ENCODE measurements at regions not wholly inside any gene's neighbourhood (a gene's known extent, or its start where the extent isn't known, plus 50 kb on each side); places are given as distances from the start of the nearest gene placed in this dataset.

DNA sequence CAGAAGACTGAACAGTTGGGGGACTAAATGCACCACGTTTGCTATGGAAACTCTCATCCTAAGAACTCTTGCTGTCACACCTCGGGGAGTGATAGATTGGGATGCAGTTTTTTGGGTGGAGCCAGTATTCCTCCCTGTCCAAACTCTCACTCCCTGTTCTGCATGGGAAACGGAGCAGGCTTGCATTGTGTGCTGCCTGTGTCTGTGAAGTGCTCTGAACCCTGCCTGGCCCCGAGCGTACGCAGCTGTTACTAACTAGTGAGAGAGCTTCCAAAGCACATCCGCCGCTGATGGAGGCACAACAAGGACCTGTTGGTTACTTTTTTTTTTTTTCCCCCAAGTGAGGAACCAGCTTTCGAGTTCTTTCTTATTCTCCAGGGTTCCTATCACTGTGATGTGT is 195.5 kb downstream of the ANAPC1 start:
- no peaks in the 10 kb centered on the region for H3K79me2 ChIP-seq (ENCODE audit: control insufficient read depth, insufficient read depth, low read length)
- no peak overlapping the region for H2AFZ ChIP-seq (ENCODE audit: insufficient read depth, low read depth, low read length, poor library complexity, severe bottlenecking)
- Mint-ChIP-seq H3K4me3 (no peak overlapping the region), H3K4me1 (no peaks in the 10 kb centered on the region), H3K27ac (no peak overlapping the region), H3K27me3 (no peaks in the 10 kb centered on the region), H3K9me3 (ENCODE audit: insufficient read depth) (no peaks in the 10 kb centered on the region)
- H3K27ac ChIP-seq (ENCODE audit: low read length in 2 of 2): no peak overlapping the region
- no peak overlapping the region for H3K4me2 ChIP-seq (replicated peaks; ENCODE audit: low read depth, low read length, poor library complexity, severe bottlenecking)
- H3K27me3 ChIP-seq (replicated peaks in 1 of 4; ENCODE audit: control extremely low read depth in 1 of 4, control insufficient read depth in 3 of 4, insufficient read depth in 4 of 4, low read length in 3 of 4): no peaks in the 10 kb centered on the region
- H3K4me1 ChIP-seq (ENCODE audit: control insufficient read depth in 2 of 2, insufficient read depth in 2 of 2, low read length in 2 of 2): no peaks in the 10 kb centered on the region
- no peaks in the 10 kb centered on the region for H3K9me3 ChIP-seq (ENCODE audit: control extremely low read depth in 1 of 3, control insufficient read depth in 2 of 3, insufficient read depth in 1 of 3, low read length in 2 of 3)
- ChIA-PET POLR2A (no interaction called here), CTCF (no interaction called here)
- TF ChIP-seq, protein P1, sequence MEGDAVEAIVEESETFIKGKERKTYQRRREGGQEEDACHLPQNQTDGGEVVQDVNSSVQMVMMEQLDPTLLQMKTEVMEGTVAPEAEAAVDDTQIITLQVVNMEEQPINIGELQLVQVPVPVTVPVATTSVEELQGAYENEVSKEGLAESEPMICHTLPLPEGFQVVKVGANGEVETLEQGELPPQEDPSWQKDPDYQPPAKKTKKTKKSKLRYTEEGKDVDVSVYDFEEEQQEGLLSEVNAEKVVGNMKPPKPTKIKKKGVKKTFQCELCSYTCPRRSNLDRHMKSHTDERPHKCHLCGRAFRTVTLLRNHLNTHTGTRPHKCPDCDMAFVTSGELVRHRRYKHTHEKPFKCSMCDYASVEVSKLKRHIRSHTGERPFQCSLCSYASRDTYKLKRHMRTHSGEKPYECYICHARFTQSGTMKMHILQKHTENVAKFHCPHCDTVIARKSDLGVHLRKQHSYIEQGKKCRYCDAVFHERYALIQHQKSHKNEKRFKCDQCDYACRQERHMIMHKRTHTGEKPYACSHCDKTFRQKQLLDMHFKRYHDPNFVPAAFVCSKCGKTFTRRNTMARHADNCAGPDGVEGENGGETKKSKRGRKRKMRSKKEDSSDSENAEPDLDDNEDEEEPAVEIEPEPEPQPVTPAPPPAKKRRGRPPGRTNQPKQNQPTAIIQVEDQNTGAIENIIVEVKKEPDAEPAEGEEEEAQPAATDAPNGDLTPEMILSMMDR (IDR thresholded peaks at IDR 0.05): no peak
- TF ChIP-seq EZH2 (IDR thresholded peaks at IDR 0.05; ENCODE audit: borderline replicate concordance, insufficient read depth, low read depth, low read length, poor library complexity, severe bottlenecking): no peak
- no peaks in the 10 kb centered on the region for H4K20me1 ChIP-seq (ENCODE audit: control insufficient read depth, insufficient read depth, low read length, poor library complexity, severe bottlenecking)
- no peak overlapping the region for H3K9ac ChIP-seq (ENCODE audit: low read length)
- DNase-seq (no peak), ATAC-seq (ENCODE audit: low read depth) (no peak)
- WGBS (ENCODE audit: insufficient coverage): 96% methylated on average over 6 of the region's 9 CpGs
- intact Hi-C loops (cut with micrococcal nuclease): no loop called here
- no peaks in the 10 kb centered on the region for H3K36me3 ChIP-seq (replicated peaks in 1 of 2; ENCODE audit: control extremely low read depth in 1 of 2, control insufficient read depth in 1 of 2, extremely low read depth in 1 of 2, insufficient read depth in 2 of 2, low read length in 1 of 2)
- H3K4me3 ChIP-seq (ENCODE audit: control extremely low read depth in 1 of 5, extremely low read depth in 1 of 5, insufficient read depth in 1 of 5, low read depth in 2 of 5, low read length in 4 of 5): no peak overlapping the region

DNA sequence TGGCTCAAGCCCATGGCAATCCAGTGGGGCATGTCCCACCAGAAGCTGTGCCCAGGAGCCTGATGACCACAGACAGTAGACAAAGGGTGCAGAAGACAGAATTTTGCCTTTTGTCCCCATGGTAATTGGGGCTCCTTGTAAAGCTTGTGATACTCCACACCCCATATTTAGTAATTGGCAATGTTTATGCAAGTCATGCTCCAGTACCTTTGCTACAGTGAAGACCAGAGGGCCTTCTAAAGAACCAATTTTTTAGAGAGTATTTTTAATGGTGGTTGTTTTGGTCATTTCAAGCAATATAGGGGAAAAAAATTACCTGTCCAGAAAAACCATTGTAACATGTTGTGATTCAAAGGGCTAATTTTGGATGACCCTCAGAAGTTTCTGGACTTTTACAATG is 194.8 kb downstream of the ANAPC1 start:
- no peaks in the 10 kb centered on the region for H3K9me3 Mint-ChIP-seq (ENCODE audit: insufficient read depth)
- TF ChIP-seq, protein P1 (IDR thresholded peaks at IDR 0.05): no peak
- no peak for TF ChIP-seq EZH2 (IDR thresholded peaks at IDR 0.05; ENCODE audit: borderline replicate concordance, insufficient read depth, low read depth, low read length, poor library complexity, severe bottlenecking)
- Histone ChIP-seq H3K27ac (ENCODE audit: low read length in 2 of 2) (no peak overlapping the region), H3K27me3 (replicated peaks in 1 of 4; ENCODE audit: control extremely low read depth in 1 of 4, control insufficient read depth in 3 of 4, insufficient read depth in 4 of 4, low read length in 3 of 4) (no peaks in the 10 kb centered on the region), H3K4me1 (ENCODE audit: control insufficient read depth in 2 of 2, insufficient read depth in 2 of 2, low read length in 2 of 2) (no peaks in the 10 kb centered on the region), H3K79me2 (ENCODE audit: control insufficient read depth, insufficient read depth, low read length) (no peaks in the 10 kb centered on the region), H3K4me3 (ENCODE audit: control extremely low read depth in 1 of 5, extremely low read depth in 1 of 5, insufficient read depth in 1 of 5, low read depth in 2 of 5, low read length in 4 of 5) (no peak overlapping the region), H3K36me3 (replicated peaks in 1 of 2; ENCODE audit: control extremely low read depth in 1 of 2, control insufficient read depth in 1 of 2, extremely low read depth in 1 of 2, insufficient read depth in 2 of 2, low read length in 1 of 2) (no peaks in the 10 kb centered on the region), H2AFZ (ENCODE audit: insufficient read depth, low read depth, low read length, poor library complexity, severe bottlenecking) (no peak overlapping the region), H3K4me2 (replicated peaks; ENCODE audit: low read depth, low read length, poor library complexity, severe bottlenecking) (no peak overlapping the region), H4K20me1 (ENCODE audit: control insufficient read depth, insufficient read depth, low read length, poor library complexity, severe bottlenecking) (no peaks in the 10 kb centered on the region), H3K9me3 (ENCODE audit: control extremely low read depth in 1 of 3, control insufficient read depth in 2 of 3, insufficient read depth in 1 of 3, low read length in 2 of 3) (no peaks in the 10 kb centered on the region), H3K9ac (ENCODE audit: low read length) (no peak overlapping the region)
- intact Hi-C loops (cut with micrococcal nuclease): no loop called here
- CTCF ChIA-PET: no interaction called here
- no peak for ATAC-seq (ENCODE audit: low read depth)
- no peaks in the 10 kb centered on the region for H3K4me1 Mint-ChIP-seq
- H3K27ac Mint-ChIP-seq: no peak overlapping the region
- DNase-seq: no peak
- H3K27me3 Mint-ChIP-seq: no peaks in the 10 kb centered on the region
- POLR2A ChIA-PET: no interaction called here
- H3K4me3 Mint-ChIP-seq: no peak overlapping the region
